Endodermal cell (in vitro differentiated cells): ENCODE measurements at regions not wholly inside any gene's neighbourhood (a gene's known extent, or its start where the extent isn't known, plus 50 kb on each side); places are given as distances from the start of the nearest gene placed in this dataset.

ENCODE experiments used
- DNase-seq: peaks from one replicate; pipeline ENCODE4 v3.0.0-alpha.2; 2017
- H3K27ac ChIP-seq: 2 replicates; pipeline ENCODE4 v1.5.1; 2013; ENCODE audit warnings: mild to moderate bottlenecking, low read depth, low read length, moderate library complexity
- H3K27me3 ChIP-seq: 2 replicates; pipeline ENCODE4 v1.6.1; 2013; ENCODE audit warnings: mild to moderate bottlenecking, low read length, moderate library complexity; ENCODE audit not compliant: insufficient read depth, control insufficient read depth, poor library complexity, severe bottlenecking
- H3K36me3 ChIP-seq: 2 replicates; pipeline ENCODE4 v1.7.0; 2013; ENCODE audit warnings: mild to moderate bottlenecking, low read length, moderate library complexity; ENCODE audit not compliant: control insufficient read depth, insufficient read depth
- H3K4me1 ChIP-seq: one replicate; pipeline ENCODE4 v1.7.0; 2013; ENCODE audit warnings: low read length; ENCODE audit not compliant: control insufficient read depth, insufficient read depth
- H3K4me3 ChIP-seq: 2 replicates; pipeline ENCODE4 v1.5.1; 2013; ENCODE audit warnings: mild to moderate bottlenecking, low read length, moderate library complexity
- H3K9ac ChIP-seq: 2 replicates; pipeline ENCODE4 v1.6.1; 2013; ENCODE audit warnings: mild to moderate bottlenecking, low read length, moderate library complexity; ENCODE audit not compliant: poor library complexity, severe bottlenecking; ENCODE audit errors: extremely low read depth
- H3K9me3 ChIP-seq: 2 replicates; pipeline ENCODE4 v1.6.1; 2013; ENCODE audit warnings: mild to moderate bottlenecking, low read length, moderate library complexity; ENCODE audit not compliant: control insufficient read depth
- H3K27ac Mint-ChIP-seq: 2 replicates; pipeline ENCODE4 v1.8.0; 2020; ENCODE audit warnings: mixed read lengths
- H3K27me3 Mint-ChIP-seq: 2 replicates; pipeline ENCODE4 v1.8.0; 2021; ENCODE audit warnings: mild to moderate bottlenecking, mixed read lengths; ENCODE audit not compliant: insufficient read depth
- H3K36me3 Mint-ChIP-seq: 2 replicates; pipeline ENCODE4 v1.8.0; 2020; ENCODE audit warnings: low read depth, mixed read lengths
- H3K4me1 Mint-ChIP-seq: 2 replicates; pipeline ENCODE4 v1.8.0; 2020; ENCODE audit warnings: mixed read lengths
- H3K4me3 Mint-ChIP-seq: 2 replicates; pipeline ENCODE4 v1.8.0; 2020; ENCODE audit warnings: mild to moderate bottlenecking, moderate library complexity, mixed read lengths
- H3K9me3 Mint-ChIP-seq: 2 replicates; pipeline ENCODE4 v1.8.0; 2020; ENCODE audit warnings: mild to moderate bottlenecking, mixed read lengths
- WGBS, 2 experiments: methylation state at CpG; one replicate each; pipeline versions ENCODE4 v1.1.5 to v1.1.7; 2013; ENCODE audit warnings: missing lambda C conversion rate in 2 of 2, mixed read lengths in 1 of 2; ENCODE audit not compliant: insufficient coverage in 1 of 2, insufficient read length in 1 of 2; 5-methylcytosine and 5-hydroxymethylcytosine counted together
- TF ChIP-seq, protein P1 (sequence below): fragments of 200-600 bp; sonication (generic); conservative IDR thresholded peaks from 2 replicates; pipeline ENCODE4 v1.5.0; 2021; ENCODE audit warnings: antibody characterized with exemption, mild to moderate bottlenecking

GRCh38 chr6:169977434-169978265 is 226.2 kb downstream of the ERMARD start:
- no peaks in the 10 kb centered on the region for H3K9me3 Mint-ChIP-seq
- TF ChIP-seq, protein P1, sequence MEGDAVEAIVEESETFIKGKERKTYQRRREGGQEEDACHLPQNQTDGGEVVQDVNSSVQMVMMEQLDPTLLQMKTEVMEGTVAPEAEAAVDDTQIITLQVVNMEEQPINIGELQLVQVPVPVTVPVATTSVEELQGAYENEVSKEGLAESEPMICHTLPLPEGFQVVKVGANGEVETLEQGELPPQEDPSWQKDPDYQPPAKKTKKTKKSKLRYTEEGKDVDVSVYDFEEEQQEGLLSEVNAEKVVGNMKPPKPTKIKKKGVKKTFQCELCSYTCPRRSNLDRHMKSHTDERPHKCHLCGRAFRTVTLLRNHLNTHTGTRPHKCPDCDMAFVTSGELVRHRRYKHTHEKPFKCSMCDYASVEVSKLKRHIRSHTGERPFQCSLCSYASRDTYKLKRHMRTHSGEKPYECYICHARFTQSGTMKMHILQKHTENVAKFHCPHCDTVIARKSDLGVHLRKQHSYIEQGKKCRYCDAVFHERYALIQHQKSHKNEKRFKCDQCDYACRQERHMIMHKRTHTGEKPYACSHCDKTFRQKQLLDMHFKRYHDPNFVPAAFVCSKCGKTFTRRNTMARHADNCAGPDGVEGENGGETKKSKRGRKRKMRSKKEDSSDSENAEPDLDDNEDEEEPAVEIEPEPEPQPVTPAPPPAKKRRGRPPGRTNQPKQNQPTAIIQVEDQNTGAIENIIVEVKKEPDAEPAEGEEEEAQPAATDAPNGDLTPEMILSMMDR = no peak
- Histone ChIP-seq H3K4me1 (no peaks in the 10 kb centered on the region), H3K9me3 (no peaks in the 10 kb centered on the region), H3K36me3 (no peaks in the 10 kb centered on the region), H3K4me3 (no peak overlapping the region), H3K9ac (no peak overlapping the region), H3K27ac (no peak overlapping the region), H3K27me3 (no peaks in the 10 kb centered on the region)
- H3K36me3 Mint-ChIP-seq = no peaks in the 10 kb centered on the region
- 91 to 92% methylated on average over 24 to 28 of the region's 28 CpGs for WGBS, 2 experiments
- no peak overlapping the region for H3K4me3 Mint-ChIP-seq
- H3K27ac Mint-ChIP-seq = no peak overlapping the region
- H3K4me1 Mint-ChIP-seq = peaks cover 8% of the 10 kb centered on the region
- no peak for DNase-seq
- no peaks in the 10 kb centered on the region for H3K27me3 Mint-ChIP-seq

GRCh38 chr6:169976301-169977081 is 225.1 kb downstream of the ERMARD start:
- H3K27ac ChIP-seq = no peak overlapping the region
- no peak overlapping the region for H3K4me3 ChIP-seq
- H3K9me3 ChIP-seq = no peaks in the 10 kb centered on the region
- no peaks in the 10 kb centered on the region for H3K27me3 Mint-ChIP-seq
- H3K27me3 ChIP-seq = no peaks in the 10 kb centered on the region
- no peak overlapping the region for H3K27ac Mint-ChIP-seq
- no peaks in the 10 kb centered on the region for H3K36me3 Mint-ChIP-seq
- DNase-seq = no peak
- H3K9ac ChIP-seq = no peak overlapping the region
- TF ChIP-seq, protein P1 = no peak
- peaks cover 8% of the 10 kb centered on the region for H3K4me1 Mint-ChIP-seq
- H3K4me3 Mint-ChIP-seq = no peak overlapping the region
- H3K36me3 ChIP-seq = no peaks in the 10 kb centered on the region
- WGBS, 2 experiments = 81 to 85% methylated on average over 16 to 29 of the region's 31 CpGs
- no peaks in the 10 kb centered on the region for H3K9me3 Mint-ChIP-seq
- H3K4me1 ChIP-seq = no peaks in the 10 kb centered on the region

GRCh38 chr6:169975701-169976100 is 224.3 kb downstream of the ERMARD start:
- no peak for DNase-seq
- no peaks in the 10 kb centered on the region for H3K4me1 ChIP-seq
- H3K9me3 ChIP-seq = no peaks in the 10 kb centered on the region
- no peaks in the 10 kb centered on the region for H3K9me3 Mint-ChIP-seq
- H3K27ac ChIP-seq = no peak overlapping the region
- H3K36me3 ChIP-seq = no peaks in the 10 kb centered on the region
- TF ChIP-seq, protein P1 = no peak
- H3K27me3 Mint-ChIP-seq = no peaks in the 10 kb centered on the region
- H3K27ac Mint-ChIP-seq = no peak overlapping the region
- peaks cover 8% of the 10 kb centered on the region for H3K4me1 Mint-ChIP-seq
- H3K4me3 ChIP-seq = no peak overlapping the region
- WGBS, 2 experiments = 97% methylated on average over 8 to 10 of the region's 10 CpGs
- H3K4me3 Mint-ChIP-seq = no peak overlapping the region
- H3K36me3 Mint-ChIP-seq = no peaks in the 10 kb centered on the region
- no peak overlapping the region for H3K9ac ChIP-seq
- no peaks in the 10 kb centered on the region for H3K27me3 ChIP-seq
